Activated CD4-positive, alpha-beta T cell treated with anti-CD3 and anti-CD28 coated beads, Interleukin-2, amount 50 U/mL, for 4 hours (primary cell): ENCODE measurements at regions not wholly inside any gene's neighbourhood (a gene's known extent, or its start where the extent isn't known, plus 50 kb on each side); places are given as distances from the start of the nearest gene placed in this dataset.
"Not testable (repeated sequence)": the region's sequence is repeated elsewhere in the genome, so short reads cannot be mapped to it uniquely, and the experiment has no call there.

Source experiments
- DNase-seq, 2 experiments: peaks; one replicate each; pipeline ENCODE4 v3.0.0-alpha.2; 2020

- DNase-seq: no peak
Observed at GRCh38 chr12:89289720-89290119, 62.6 kb downstream of the DUSP6 start.

- DNase-seq: no peak
Observed at GRCh38 chr12:89288959-89289358, 63.3 kb downstream of the DUSP6 start.

GRCh38 chr12:89286501-89286900 is 65.8 kb downstream of the DUSP6 start:
- no peak for DNase-seq

GRCh38 chr12:89281539-89281867 is 70.8 kb downstream of the DUSP6 start:
- DNase-seq: no peak

DNA sequence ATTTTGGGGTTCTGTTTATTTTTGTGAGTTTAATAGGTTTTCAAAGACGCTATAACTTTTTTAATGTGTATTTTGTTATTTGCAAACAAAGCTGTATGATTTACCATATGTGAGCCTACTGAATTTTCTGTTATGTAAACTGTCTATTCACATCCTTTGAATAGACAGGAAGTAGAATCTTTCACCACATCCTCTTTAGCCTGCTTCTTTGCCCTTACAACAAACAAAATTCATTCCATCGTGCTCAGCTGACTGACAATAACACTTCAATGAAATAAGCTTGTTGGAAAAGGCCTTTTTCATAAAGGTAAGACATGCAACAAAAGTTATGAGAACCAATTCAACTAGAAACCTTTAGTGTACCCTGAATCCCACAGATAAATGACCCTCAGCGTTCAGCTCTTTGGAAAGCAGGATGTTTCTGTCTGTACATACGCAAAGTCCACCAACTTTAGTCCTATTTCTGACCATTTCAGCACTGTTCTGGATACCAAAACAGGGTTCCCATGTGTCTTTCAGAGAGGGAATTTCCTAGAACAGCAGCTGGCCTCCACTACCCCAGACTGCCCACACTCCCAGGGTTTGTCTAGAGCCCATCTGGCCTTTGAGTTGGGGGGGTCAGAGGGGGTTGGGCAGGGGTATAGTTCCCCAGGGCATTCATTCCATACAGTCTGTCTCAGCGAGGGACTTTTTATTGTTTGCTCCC is 71.3 kb downstream of the DUSP6 start:
- DNase-seq: no peak

DNA sequence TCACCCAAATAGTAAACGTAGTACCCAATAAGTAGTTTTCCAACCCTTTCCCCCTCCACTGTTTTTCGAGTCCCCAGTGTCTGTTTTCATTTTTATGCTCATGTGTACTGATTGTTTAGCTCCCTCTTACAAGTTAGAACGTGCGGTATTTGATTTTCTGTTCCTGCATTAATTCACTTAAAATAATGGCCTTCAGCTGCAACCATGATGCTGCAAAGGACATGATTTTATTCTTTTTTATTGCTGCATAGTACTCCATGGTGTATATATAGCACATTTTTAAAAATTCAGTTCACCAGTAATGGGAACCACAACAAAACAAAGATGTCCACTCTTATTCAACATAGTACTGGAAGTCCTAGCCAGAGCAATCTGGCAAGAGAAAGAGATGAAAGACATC is 72.8 kb downstream of the DUSP6 start:
- DNase-seq: no peak

DNA sequence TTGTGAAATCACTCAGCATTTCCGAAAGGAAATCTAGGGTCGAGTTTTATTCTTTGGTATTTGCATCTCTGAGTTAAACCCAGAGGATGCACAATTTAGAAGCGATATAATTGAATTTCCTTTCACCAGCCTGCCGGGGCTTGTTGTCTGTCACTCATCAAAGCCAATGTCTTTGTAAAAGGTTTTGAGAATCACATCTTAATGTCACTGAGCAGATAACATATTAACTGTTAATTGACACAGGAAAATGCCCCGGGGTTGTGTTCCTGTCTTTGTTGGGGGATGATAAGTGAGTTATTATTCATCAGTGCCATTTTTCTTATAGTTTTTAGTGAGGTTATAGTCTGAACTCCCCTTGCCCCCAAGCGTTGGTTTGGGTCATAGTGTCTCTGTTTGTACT is 73.4 kb downstream of the DUSP6 start:
- DNase-seq: no peak

DNA sequence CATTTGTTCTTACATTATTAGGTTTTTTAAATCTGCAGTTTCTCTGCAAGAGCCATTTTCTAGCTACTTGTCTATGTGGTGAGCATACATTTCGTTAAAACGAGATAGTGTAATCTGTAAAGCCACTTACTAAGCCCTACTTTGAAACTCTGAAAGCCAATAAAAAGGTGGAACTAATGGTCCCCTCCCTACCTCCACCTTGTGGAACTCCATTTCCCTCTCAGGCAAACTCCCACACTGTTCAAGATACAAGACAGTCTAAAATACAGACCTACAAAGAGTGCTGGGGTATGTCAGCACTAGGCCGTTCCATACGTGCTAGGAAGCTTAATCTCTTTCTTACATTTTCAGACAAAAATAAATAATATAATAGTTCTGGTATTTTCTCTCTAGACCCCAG is 74.1 kb downstream of the DUSP6 start:
- no peak for DNase-seq

GRCh38 chr12:89276860-89277259 is 75.4 kb downstream of the DUSP6 start:
- DNase-seq: no peak

DNA sequence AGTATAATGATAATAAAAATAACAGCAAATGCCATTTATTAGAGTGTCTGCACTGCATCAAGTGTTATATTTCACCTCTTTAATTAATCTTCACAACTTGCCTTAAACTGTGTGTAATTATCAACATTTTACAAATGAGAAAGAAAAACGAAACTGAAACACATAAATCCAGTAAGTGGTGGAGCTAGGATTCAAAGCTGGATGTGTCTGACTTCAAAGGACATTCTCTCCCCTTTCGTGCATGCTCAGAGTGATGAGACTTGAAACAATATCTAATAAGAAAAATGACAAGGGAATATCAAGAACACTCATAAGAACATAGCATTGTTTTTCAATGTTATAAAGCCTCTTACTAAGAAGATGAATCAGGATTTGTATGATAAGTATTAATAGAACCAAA is 78.8 kb downstream of the DUSP6 start:
- no peak for DNase-seq

DNA sequence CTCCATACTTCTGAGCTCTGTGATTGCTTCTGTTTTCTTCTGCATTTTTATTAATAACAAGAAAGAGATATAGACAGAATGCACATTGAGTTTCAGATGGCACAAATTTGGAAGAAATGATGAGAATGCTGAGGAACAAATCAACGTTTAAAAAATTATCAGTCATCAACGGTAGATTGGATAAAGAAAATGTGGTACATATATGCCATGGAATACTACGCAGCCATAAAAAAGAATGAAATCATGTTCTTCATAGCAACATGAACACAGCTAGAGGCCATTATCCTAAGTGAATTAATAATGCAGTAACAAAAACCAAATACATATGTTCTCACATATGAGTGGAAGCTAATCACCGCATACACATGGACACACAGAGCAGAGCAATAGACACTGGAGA is 81.8 kb downstream of the DUSP6 start:
- DNase-seq: no peak

DNA sequence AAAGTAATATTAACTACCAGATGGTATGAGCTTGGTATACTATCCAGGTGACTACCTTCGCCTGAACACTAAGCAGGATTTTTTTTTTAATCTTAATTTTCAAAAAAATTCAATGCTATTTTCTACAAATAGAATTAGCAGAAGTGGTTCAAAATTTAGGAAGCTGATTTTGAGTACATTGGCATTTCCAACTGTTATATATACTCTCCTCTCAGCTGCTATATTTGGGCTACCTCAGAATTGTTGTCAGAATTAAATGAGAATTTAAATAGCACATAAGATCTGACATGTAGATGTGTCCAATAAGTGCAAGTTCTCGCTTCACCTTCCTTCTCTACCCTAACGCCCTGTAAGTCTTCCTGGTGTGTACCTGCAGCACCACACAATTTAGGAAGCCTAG is 83.1 kb downstream of the DUSP6 start:
- no peak for DNase-seq

DNA sequence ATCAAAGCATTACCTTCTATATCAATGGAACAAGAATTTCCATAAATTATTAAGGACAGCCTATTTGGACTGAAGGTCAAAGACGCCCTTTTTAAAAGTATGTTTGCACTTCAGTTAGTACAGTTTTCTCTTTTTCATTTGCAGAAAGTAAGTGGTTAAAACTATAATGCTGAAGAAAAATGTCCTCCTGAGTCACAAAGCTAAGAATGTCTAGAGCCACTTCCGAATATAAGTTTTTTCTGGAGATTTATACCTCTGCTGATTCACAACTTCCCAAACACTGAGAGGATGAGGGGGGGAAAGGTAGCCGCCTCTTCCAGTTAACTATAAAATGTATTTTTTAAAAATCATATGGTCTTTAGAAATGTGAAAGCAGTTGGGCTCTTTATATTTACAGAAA is 84.9 kb downstream of the DUSP6 start:
- DNase-seq: no peak

GRCh38 chr12:89266574-89267188 is 85.6 kb downstream of the DUSP6 start:
- DNase-seq: not testable (repeated sequence)

DNA sequence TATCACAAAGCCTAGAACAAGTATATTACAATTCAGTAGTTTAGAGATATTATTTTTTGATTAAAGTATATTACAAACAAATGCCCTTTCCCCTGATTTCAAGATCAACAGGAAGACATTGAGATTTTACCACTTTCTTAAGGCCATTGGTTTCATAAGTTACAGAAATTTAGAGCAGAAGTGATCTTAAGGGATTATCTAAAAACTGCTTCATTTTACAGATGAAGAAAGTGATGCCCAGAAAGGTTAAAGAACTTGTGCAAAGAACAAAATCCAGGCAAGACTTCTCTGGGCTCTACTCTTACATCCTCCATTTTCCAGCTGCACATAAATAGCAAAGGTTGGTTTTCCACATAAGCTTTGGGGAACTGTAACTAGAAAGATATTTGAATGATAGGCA is 87.5 kb downstream of the DUSP6 start:
- no peak for DNase-seq

GRCh38 chr12:89263900-89264299 is 88.4 kb downstream of the DUSP6 start:
- no peak for DNase-seq

DNA sequence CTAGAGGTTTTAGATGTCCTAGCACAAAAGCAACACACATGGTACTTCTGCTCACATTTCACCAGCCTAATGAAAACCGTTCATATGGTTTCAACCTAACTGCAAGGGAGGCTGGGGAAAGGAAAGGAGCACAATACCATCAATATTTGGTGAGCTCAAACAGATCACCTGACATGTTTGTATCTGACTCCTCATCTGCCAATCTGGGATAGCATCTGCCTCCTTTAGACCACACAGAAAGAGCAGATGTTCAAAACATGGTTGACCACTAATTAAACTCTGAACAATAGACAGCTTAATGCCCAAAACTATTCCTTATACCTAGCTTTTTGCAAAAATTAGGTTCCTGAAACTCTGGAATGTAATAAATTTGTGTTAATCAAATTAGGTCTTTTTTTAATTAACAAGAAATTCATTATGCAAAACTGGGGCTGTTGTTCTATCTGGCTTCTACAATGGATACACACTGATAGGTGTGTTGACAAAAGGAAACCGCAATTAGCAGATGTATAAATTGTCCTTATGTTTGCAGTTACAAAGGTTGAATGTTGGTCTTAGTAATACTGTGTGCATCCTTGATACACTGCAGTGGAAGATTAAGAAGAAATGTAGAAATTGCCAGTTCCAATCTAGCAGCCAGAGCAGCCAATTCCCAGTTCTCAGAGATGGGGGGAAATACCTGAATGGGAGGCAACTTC is 89.3 kb downstream of the DUSP6 start:
- DNase-seq: no peak

- no peak for DNase-seq
Observed at GRCh38 chr12:89261982-89262381, 90.3 kb downstream of the DUSP6 start.

DNA sequence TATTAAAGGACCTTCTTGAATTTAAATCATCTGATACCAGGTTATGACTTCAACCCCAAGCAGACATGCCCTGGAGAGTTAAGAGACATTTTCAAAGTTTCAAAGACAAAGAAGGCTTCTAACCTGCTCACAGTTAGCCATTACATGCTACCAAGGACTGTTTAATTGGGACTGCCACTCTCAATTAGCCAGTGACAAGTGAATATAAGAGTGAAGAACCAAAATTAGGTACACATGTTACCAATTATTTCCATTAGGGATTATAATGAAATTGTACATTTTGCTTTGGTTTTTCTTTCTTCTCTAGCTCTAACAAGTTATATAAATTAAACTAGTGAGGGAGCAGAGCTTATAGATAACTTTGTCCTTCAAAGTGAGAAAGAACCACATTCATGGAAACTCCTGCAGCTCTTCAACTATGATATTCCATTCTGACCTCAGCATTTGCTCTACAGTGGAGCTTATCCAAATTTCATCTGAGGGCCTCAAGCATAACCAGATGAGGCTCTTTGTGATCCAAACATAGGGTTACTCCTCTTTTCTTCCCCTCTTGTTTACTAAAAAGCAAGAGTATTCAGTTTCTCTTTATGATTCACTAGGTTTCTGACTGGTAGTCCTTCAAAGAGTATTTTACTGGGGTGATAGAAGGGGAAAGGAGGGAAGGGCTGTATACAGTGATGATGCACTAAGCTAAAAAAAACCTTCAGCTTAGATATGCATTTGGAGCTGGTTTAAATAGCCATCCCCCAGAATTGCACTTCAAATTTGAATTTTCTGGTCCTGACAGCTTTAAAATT is 91.3 kb downstream of the DUSP6 start:
- DNase-seq: no peak

- no peak for DNase-seq
Observed at GRCh38 chr12:89259821-89260220, 92.5 kb downstream of the DUSP6 start.

DNA sequence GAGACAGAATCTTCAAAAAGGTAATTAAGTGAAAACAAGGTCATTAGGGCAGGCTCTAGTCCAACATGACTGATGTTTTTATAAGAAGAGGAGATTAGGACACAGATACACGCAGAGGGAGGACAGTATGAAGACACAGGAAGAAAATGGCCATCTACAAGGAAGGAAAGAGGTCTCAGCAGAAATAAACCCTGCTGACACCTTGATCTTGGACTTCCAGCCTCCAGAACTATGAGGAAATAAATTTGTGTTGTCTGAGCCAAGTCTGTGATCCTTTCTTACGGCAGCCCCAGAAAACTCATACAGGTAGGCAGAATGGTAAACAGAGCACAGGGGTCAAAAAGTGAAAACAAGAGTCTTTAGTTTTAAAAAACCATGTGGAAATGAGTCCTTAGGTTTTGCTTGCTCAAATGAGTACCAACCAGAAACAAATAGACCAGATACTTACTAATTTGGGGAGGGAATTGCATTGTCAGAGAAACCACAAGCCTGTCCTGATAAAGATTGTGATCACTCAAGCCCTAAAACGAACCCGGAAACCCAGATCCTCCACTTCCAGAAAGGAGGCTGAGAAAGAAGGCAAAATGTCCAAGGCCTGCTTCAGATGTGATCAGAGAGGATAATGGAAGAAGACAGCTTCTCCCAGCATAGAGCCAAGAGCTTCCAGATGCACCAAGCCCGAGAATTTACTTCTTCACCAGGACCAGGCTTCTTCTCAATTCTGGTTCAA is 93.9 kb downstream of the DUSP6 start:
- no peak for DNase-seq

DNA sequence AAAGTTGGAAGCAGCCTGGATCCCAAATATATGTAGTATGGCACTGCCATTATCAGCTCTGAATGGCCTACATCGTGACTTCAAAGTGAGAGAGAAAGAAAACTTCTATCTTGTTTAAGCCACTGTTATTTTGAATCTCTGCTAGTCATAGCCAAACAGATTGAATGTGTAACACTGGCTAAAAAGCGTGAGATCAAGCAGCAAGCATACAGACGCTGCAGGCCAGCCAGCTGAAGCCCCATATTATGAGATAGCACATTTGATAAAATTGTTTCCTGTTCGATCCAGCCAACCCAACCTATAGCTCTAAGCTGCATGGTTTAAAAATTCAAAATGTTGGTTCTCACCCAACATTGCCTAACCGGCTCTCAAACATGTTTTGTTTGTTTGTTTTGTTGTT is 95.0 kb downstream of the DUSP6 start:
- no peak for DNase-seq

- DNase-seq: no peak
Observed at GRCh38 chr12:89256060-89256459, 96.2 kb downstream of the DUSP6 start.
